ENCODE measurements at regions not wholly inside any gene's neighbourhood (a gene's known extent, or its start where the extent isn't known, plus 50 kb on each side); places are given as distances from the start of the nearest gene placed in this dataset.

- Histone ChIP-seq H3K9me1 (ENCODE audit: insufficient read depth, low read length) (no peaks in the 10 kb centered on the region), H4K8ac (ENCODE audit: low read depth in 2 of 2, low read length in 2 of 2) (no peak overlapping the region), H2BK120ac (ENCODE audit: low read depth, low read length) (no peak overlapping the region), H2AK5ac (ENCODE audit: low read depth, low read length) (no peak overlapping the region), H4K5ac (ENCODE audit: low read depth, low read length) (no peak overlapping the region), H3K9ac (ENCODE audit: low read depth, low read length) (no peak overlapping the region), H3K79me1 (ENCODE audit: low read depth in 1 of 2, low read length in 2 of 2) (no peaks in the 10 kb centered on the region), H2AFZ (replicated peaks; ENCODE audit: low read length, poor library complexity) (no peak overlapping the region), H3K56ac (ENCODE audit: extremely low read depth, insufficient read depth, low read length) (no peak overlapping the region), H3K27me3 (ENCODE audit: control insufficient read depth, insufficient read depth, low read length) (no peaks in the 10 kb centered on the region; the same call in 1 of the 2 replicates), H3K4ac (ENCODE audit: low read depth, low read length) (no peak overlapping the region), H3K4me1 (ENCODE audit: control insufficient read depth, insufficient read depth, low read length) (no peaks in the 10 kb centered on the region), H2AK9ac (replicated peaks; ENCODE audit: low read depth, low read length, poor library complexity) (no peak overlapping the region), H2BK20ac (ENCODE audit: low read depth, low read length) (no peak overlapping the region), H4K20me1 (ENCODE audit: insufficient read depth, low read length) (no peaks in the 10 kb centered on the region), H3K27ac (ENCODE audit: insufficient read depth, low read length) (no peak overlapping the region), H3K14ac (replicated peaks; ENCODE audit: low read depth, low read length) (no peak overlapping the region), H2BK5ac (ENCODE audit: low read depth, low read length, poor library complexity, severe bottlenecking) (no peak overlapping the region), H3K36me3 (ENCODE audit: control insufficient read depth, insufficient read depth, low read length) (no peaks in the 10 kb centered on the region), H3K4me2 (ENCODE audit: low read depth, low read length) (no peak overlapping the region), H2BK15ac (ENCODE audit: low read depth, low read length) (no peak overlapping the region), H4K91ac (ENCODE audit: insufficient read depth, low read depth, low read length) (no peak overlapping the region), H3K4me3 (ENCODE audit: insufficient read depth, low read depth, low read length) (no peak overlapping the region), H3K9me3 (ENCODE audit: control insufficient read depth, insufficient read depth, low read length) (no peaks in the 10 kb centered on the region), H3K18ac (ENCODE audit: low read depth, low read length) (no peak overlapping the region), H3K23ac (ENCODE audit: low read depth, low read length) (no peak overlapping the region)
- dilution Hi-C loops (cut with HindIII; ENCODE audit: low sequenced_read_pairs, unreplicated experiment) (no loop called here), intact Hi-C loops (cut with micrococcal nuclease) (loop anchor here (5.0 kb wide), 1 partner anchor 42 kb away; no protein-coding TSS in a partner anchor), in situ Hi-C loops (cut with MboI; ENCODE audit: low sequenced_read_pairs) (no loop called here)
- TF ChIP-seq SMC3 (IDR thresholded peaks at IDR 0.05; ENCODE audit: low read depth, low read length) = no peak
- TF ChIP-seq USF2 (IDR thresholded peaks at IDR 0.05; ENCODE audit: low read depth, low read length) = no peak
- no peak for TF ChIP-seq ELK1 (IDR thresholded peaks at IDR 0.05; ENCODE audit: borderline replicate concordance, low read depth, low read length)
- no peak for DNase-seq
- ATAC-seq (ENCODE audit: low read depth) = no peak
- ChIA-PET CTCF (no interaction called here), POLR2A (ENCODE audit: unreplicated experiment) (no interaction called here)
- BruUV-seq (replicated peaks) = no TSS peak
- WGBS, 2 experiments (ENCODE audit: extremely low coverage in 2 of 2, insufficient read length in 1 of 2) = 89% methylated on average over 1 of the region's 5 CpGs; no CpG with 5 or more reads in 1 of the 2 experiments
Observed at GRCh38 chr1:116284819-116285390, 88.1 kb upstream of the ATP1A1 start.
